ENCODE measurements at regions not wholly inside any gene's neighbourhood (a gene's known extent, or its start where the extent isn't known, plus 50 kb on each side); places are given as distances from the start of the nearest gene placed in this dataset.

DNA sequence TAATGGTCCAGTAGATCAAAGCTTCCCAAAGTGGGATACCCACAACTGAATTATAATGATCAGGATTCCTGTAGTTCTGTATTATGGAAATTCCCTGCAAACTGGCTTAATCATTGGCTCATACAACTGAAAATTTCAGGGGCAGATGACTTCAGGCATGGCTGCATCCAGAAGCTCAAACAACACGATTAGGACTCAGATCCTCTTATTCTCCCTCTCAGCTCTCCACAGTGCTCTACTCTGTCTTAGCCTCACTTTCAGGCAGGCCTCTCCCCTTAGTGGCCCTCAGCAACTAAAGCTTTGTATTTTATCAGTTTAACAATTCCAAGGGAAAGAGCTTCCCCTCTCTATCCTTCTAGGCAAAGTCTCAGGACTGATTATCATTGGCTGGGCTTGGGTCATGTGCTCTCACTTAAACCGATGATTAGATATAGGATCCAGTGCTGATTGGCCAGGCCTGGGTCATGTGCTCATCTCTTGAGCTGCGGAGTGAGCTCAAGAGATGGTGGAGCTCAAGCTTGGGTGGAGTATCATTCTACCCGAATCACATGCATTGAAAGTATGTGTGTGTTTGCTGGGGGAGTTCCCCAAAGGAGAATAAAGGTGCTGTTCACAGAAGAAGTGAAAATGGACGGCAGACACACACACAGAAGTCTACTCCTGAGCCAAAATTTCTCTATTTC, 57.9 kb upstream of the RUNX3 start:
- Histone ChIP-seq H3K36me3 (ENCODE audit: control insufficient read depth, insufficient read depth, low read length) (no peaks in the 10 kb centered on the region), H3K4me3 (replicated peaks; ENCODE audit: low read depth, low read length) (no peak overlapping the region), H3K27me3 (replicated peaks; ENCODE audit: control insufficient read depth, insufficient read depth, low read length) (no peaks in the 10 kb centered on the region)
- no peak for DNase-seq (ENCODE audit: extremely low read depth, insufficient read length)
- TF ChIP-seq, protein P1, sequence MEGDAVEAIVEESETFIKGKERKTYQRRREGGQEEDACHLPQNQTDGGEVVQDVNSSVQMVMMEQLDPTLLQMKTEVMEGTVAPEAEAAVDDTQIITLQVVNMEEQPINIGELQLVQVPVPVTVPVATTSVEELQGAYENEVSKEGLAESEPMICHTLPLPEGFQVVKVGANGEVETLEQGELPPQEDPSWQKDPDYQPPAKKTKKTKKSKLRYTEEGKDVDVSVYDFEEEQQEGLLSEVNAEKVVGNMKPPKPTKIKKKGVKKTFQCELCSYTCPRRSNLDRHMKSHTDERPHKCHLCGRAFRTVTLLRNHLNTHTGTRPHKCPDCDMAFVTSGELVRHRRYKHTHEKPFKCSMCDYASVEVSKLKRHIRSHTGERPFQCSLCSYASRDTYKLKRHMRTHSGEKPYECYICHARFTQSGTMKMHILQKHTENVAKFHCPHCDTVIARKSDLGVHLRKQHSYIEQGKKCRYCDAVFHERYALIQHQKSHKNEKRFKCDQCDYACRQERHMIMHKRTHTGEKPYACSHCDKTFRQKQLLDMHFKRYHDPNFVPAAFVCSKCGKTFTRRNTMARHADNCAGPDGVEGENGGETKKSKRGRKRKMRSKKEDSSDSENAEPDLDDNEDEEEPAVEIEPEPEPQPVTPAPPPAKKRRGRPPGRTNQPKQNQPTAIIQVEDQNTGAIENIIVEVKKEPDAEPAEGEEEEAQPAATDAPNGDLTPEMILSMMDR (IDR thresholded peaks at IDR 0.05; ENCODE audit: insufficient read depth, low read length, poor library complexity, severe bottlenecking) = no peak

DNA sequence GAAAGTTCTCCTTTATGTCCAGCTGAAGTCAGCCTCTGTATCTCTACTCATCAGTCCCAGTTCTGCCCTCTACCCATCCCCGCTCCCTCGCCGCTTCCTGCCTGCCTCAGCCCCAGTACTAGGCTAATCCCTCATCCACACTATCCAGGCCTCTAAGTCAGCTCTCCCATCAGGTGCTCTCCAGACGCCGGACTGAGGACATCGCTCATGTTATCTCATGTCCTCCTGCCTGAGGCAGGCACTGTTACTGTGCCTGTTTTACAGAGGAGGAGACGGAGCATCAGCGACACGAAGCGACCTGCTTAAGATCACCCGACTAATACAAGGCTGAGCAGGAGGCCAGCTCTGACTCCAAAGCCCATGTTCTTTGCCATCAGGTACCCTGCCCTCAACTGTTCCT, 57.3 kb upstream of the RUNX3 start:
- Histone ChIP-seq H3K4me3 (replicated peaks; ENCODE audit: low read depth, low read length) (no peak overlapping the region), H3K27me3 (replicated peaks; ENCODE audit: control insufficient read depth, insufficient read depth, low read length) (no peaks in the 10 kb centered on the region)

DNA sequence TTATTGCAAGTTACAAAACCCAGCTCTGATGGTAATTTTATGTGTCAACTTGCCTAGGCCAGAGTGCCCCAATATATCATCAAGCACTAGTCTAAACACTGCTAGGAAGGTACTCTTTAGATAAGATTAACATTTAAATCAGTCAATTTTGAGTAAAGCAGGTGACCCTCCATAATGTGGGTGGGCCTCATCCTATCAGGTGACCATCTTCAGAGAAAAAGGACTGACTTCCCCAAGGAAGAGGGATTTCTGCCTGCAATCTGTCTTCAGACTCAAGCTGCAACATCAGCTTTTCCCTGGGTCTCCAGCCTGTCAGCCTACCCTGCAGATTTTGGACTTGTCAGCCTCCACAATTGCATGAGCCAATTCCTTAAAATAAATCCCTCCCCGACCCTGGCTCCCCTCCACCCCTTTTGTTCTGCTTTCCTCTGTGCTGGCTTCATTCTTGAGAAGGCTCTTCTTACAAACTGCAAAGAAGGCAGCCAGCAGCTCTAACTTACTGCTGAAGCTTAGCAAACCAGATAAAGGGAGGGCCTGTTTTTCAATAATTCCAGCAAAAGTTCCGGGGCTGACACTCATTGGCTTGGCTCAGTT, 56.4 kb upstream of the RUNX3 start:
- DNase-seq (ENCODE audit: extremely low read depth, insufficient read length) = no peak
- H3K4me3 ChIP-seq (replicated peaks; ENCODE audit: low read depth, low read length) = no peak overlapping the region
- TF ChIP-seq, protein P1 (IDR thresholded peaks at IDR 0.05; ENCODE audit: insufficient read depth, low read length, poor library complexity, severe bottlenecking) = no peak
- no peaks in the 10 kb centered on the region for H3K27me3 ChIP-seq (replicated peaks; ENCODE audit: control insufficient read depth, insufficient read depth, low read length)
- H3K36me3 ChIP-seq (ENCODE audit: control insufficient read depth, insufficient read depth, low read length) = no peaks in the 10 kb centered on the region

More for the DNA sequence above, 57.3 kb upstream of the RUNX3 start:
- DNase-seq (ENCODE audit: extremely low read depth, insufficient read length) = no peak
- TF ChIP-seq, protein P1 (IDR thresholded peaks at IDR 0.05; ENCODE audit: insufficient read depth, low read length, poor library complexity, severe bottlenecking) = no peak
- no peaks in the 10 kb centered on the region for H3K36me3 ChIP-seq (ENCODE audit: control insufficient read depth, insufficient read depth, low read length)

DNA sequence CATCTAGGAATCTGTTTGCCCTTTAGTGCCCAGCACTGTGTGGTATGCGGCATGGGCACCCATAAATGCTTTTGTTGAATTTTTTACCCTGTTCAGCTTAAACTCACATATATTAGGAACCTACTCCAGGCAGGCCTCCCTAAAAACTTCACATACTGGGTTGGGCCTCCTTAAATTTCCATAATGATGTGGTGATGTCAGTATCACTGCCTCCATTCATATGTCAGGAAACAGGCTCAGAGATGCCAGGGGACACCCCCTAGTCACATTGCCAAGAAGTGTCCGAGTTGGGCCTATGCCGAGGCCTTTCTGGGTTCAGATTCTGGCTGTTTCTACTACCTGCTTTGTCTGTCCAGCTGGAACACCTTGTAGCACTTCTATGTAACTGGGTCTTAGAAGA, 55.7 kb upstream of the RUNX3 start:
- Histone ChIP-seq H3K27me3 (replicated peaks; ENCODE audit: control insufficient read depth, insufficient read depth, low read length) (no peaks in the 10 kb centered on the region), H3K36me3 (ENCODE audit: control insufficient read depth, insufficient read depth, low read length) (no peaks in the 10 kb centered on the region), H3K4me3 (replicated peaks; ENCODE audit: low read depth, low read length) (no peak overlapping the region)
- no peak for DNase-seq (ENCODE audit: extremely low read depth, insufficient read length)
- TF ChIP-seq, protein P1 (IDR thresholded peaks at IDR 0.05; ENCODE audit: insufficient read depth, low read length, poor library complexity, severe bottlenecking) = no peak

DNA sequence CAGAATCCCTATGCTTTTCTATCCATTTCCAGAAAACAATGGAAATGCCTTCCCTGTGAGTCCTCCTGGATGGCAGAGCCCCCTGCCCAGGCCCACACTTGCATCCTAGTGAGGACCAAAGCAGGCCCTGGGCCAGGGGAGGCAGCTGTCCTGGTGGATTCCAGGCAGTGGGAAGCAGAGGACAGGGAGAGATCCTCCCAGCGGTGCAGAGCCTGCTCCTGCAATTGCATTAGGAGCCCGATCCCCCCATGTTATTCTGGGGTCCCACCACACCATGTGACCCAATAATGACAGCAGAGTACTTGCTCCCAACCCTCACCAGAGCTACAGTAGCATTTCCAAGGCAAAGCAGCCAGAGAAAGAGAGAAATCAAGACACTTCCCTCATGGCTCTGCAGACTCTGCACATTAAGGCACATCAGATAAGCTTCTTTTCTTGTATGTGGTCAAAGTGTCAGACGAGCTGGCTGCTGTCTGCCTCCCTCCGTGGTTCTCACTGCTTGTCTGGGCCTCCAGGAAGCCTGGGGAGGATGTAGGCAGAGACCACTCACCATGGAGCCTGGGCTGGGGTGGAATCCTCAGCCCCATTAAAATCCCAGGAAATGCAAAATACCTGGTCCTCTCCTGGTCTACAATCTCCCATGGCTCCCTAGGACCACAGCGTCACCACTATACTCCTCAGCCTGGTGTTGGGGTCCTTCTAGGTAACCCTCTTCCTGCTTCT, 54.9 kb upstream of the RUNX3 start:
- no peak overlapping the region for H3K4me3 ChIP-seq (replicated peaks; ENCODE audit: low read depth, low read length)
- TF ChIP-seq, protein P1 (IDR thresholded peaks at IDR 0.05; ENCODE audit: insufficient read depth, low read length, poor library complexity, severe bottlenecking) = no peak
- H3K27me3 ChIP-seq (replicated peaks; ENCODE audit: control insufficient read depth, insufficient read depth, low read length) = no peaks in the 10 kb centered on the region
- no peaks in the 10 kb centered on the region for H3K36me3 ChIP-seq (ENCODE audit: control insufficient read depth, insufficient read depth, low read length)
- DNase-seq (ENCODE audit: extremely low read depth, insufficient read length) = no peak
